GM12878 (cell line): ENCODE measurements at regions not wholly inside any gene's neighbourhood (a gene's known extent, or its start where the extent isn't known, plus 50 kb on each side); places are given as distances from the start of the nearest gene placed in this dataset.

Experiments used
- ATAC-seq: fragments of 200-7000 bp; cut with Tn5 transposase; 3 replicates; pipeline ENCODE4 v1.9.1; 2020; ENCODE audit warnings: mild to moderate bottlenecking, moderate library complexity
- BruUV-seq: library from RNA; stranded (reverse); fragments of 400-500 nt; replicated peaks from 2 replicates; lab custom pipeline; 2021; lab: Mats Ljungman, UMichigan
- CTCF ChIA-PET: fragments of 300-600 bp; sonication (Branson Sonifier 250); formaldehyde crosslinking; extraction: SDS; loops from one replicate; lab custom pipeline; 2021; ENCODE audit warnings: inconsistent platforms; lab: Yijun Ruan, JAX
- POLR2A ChIA-PET: fragments of 350-600 bp; formaldehyde crosslinking; extraction: SDS; loops from one replicate; lab custom pipeline; 2021; ENCODE audit warnings: inconsistent platforms; lab: Charles Lee
- RAD21 ChIA-PET: fragments of 300-600 bp; sonication (Branson Sonifier 250); formaldehyde crosslinking; loops from one replicate; lab custom pipeline; 2023; ENCODE audit warnings: antibody characterized with exemption; ENCODE audit not compliant: unreplicated experiment; lab: Charles Lee
- SMC1A ChIA-PET: fragments of 300-600 bp; sonication (Branson Sonifier 250); formaldehyde crosslinking; loops from one replicate; lab custom pipeline; 2023; ENCODE audit not compliant: unreplicated experiment, uncharacterized antibody; lab: Charles Lee
- DNase-seq: peaks from one replicate; pipeline ENCODE4 v3.0.0-alpha.2; 2011; ENCODE audit warnings: low read depth, low spot score
- FAIRE-seq: peaks from 3 replicates; lab custom pipeline; 2011; peaks lifted over from hg19 to GRCh38; lab: Jason Lieb, UNC
- H2AFZ ChIP-seq: 2 replicates; pipeline ENCODE4 v1.6.0; 2011; ENCODE audit warnings: low read depth, low read length, control low read depth; ENCODE audit not compliant: control insufficient read depth
- H3K27ac ChIP-seq: 2 replicates; pipeline ENCODE4 v1.5.1; 2011; ENCODE audit warnings: control low read depth; ENCODE audit not compliant: control insufficient read depth, insufficient read depth
- H3K27me3 ChIP-seq, 2 experiments: replicated peaks in 1 of 2; 2 replicates each; pipeline versions ENCODE4 v1.6.0 to v1.6.1; 2011; ENCODE audit warnings: low read length in 1 of 2; ENCODE audit not compliant: control insufficient read depth in 2 of 2, insufficient read depth in 2 of 2
- H3K36me3 ChIP-seq, 2 experiments: 2 replicates each; pipeline ENCODE4 v1.5.1; 2011; ENCODE audit warnings: low read length in 1 of 2; ENCODE audit not compliant: control insufficient read depth in 2 of 2, insufficient read depth in 2 of 2
- H3K4me1 ChIP-seq: 2 replicates; pipeline ENCODE4 v1.6.1; 2011; ENCODE audit warnings: mild to moderate bottlenecking, low read length, moderate library complexity, mixed read lengths; ENCODE audit not compliant: control insufficient read depth, insufficient read depth
- H3K4me2 ChIP-seq: 2 replicates; pipeline ENCODE4 v1.6.0; 2011; ENCODE audit warnings: control low read depth; ENCODE audit not compliant: control insufficient read depth, insufficient read depth
- H3K4me3 ChIP-seq: fragments of 200-600 bp; sonication (generic); 2 replicates; pipeline ENCODE4 v1.5.1; 2016
- H3K79me2 ChIP-seq: 2 replicates; pipeline ENCODE4 v1.6.0; 2011; ENCODE audit warnings: low read length; ENCODE audit not compliant: control insufficient read depth, insufficient read depth
- H3K9ac ChIP-seq: 2 replicates; pipeline ENCODE4 v1.8.0; 2011; ENCODE audit warnings: low read length, control low read depth, mixed read lengths; ENCODE audit not compliant: control insufficient read depth, insufficient read depth
- H3K9me3 ChIP-seq: replicated peaks from 3 replicates; pipeline ENCODE4 v1.5.1; 2011; ENCODE audit warnings: mild to moderate bottlenecking, low read length; ENCODE audit not compliant: control insufficient read depth, insufficient read depth
- H4K20me1 ChIP-seq: 2 replicates; pipeline ENCODE4 v1.6.0; 2011; ENCODE audit not compliant: control insufficient read depth, insufficient read depth
- SPI1 ChIP-seq: IDR thresholded peaks from 2 replicates; pipeline ENCODE4 v1.6.1; 2011; ENCODE audit warnings: low read depth, mild to moderate bottlenecking, low read length, moderate library complexity, borderline replicate concordance; ENCODE audit not compliant: insufficient read depth
- SREBF2 ChIP-seq: IDR thresholded peaks from 2 replicates; pipeline ENCODE4 v1.6.1; 2012; ENCODE audit warnings: mild to moderate bottlenecking, low read length
- WGBS: methylation state at CpG from one replicate; pipeline ENCODE4 v1.1.6; 2016; ENCODE audit warnings: low lambda C conversion rate; ENCODE audit not compliant: insufficient replicate concordance, insufficient coverage; ENCODE audit errors: missing lambda C conversion rate; 5-methylcytosine and 5-hydroxymethylcytosine counted together
- in situ Hi-C: fragments of 300-500 bp; cut with MboI; formaldehyde crosslinking; loops from 9 replicates; pipeline ENCODE4 v1.14.3; 2018; ENCODE audit warnings: mixed read lengths
- intact Hi-C: fragments of 100-400 bp; cut with micrococcal nuclease; formaldehyde crosslinking; loops from one replicate; pipeline ENCODE4 v1.14.2; 2022; ENCODE audit not compliant: unreplicated experiment
- TF ChIP-seq, protein P1 (sequence below): fragments of 450-650 bp; IDR thresholded peaks from 2 replicates; pipeline ENCODE4 v1.6.1; 2017; ENCODE audit warnings: borderline replicate concordance
- TF ChIP-seq, protein P2 (sequence below): fragments of 450-650 bp; IDR thresholded peaks from 2 replicates; pipeline ENCODE4 v1.6.1; 2014; ENCODE audit warnings: mild to moderate bottlenecking
- TF ChIP-seq, protein P3 (sequence below): IDR thresholded peaks from 2 replicates; pipeline ENCODE4 v1.6.1; 2011; ENCODE audit warnings: borderline replicate concordance, low read depth, mild to moderate bottlenecking, moderate library complexity, low read length; ENCODE audit not compliant: insufficient read depth, poor library complexity, severe bottlenecking
- TF ChIP-seq, protein P4 (sequence below): IDR thresholded peaks from 2 replicates; pipeline ENCODE4 v1.6.1; 2011; ENCODE audit warnings: mild to moderate bottlenecking, low read depth, low read length, moderate library complexity; ENCODE audit not compliant: insufficient replicate concordance

DNA sequence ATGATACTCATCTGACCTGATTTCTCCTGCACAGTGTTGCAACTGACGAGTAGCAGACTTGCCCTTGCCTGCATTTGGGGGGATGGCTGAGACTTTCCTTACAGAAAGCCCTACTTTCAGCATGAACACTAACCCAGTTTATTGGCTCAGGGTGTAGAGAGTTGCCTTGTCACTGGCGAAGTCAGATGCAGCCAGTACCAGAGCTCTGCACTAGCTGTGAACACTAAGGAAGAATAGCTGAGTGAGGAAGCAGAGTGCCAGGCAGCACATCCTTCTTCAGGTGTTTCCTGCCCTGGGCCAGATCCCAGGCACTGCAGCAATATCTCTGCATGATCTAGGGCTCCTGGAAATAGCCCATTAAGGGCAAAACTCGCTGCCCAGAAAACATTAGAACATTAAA lies 154.0 kb upstream of the SYNPR start (continued):
- TF ChIP-seq, protein P1, sequence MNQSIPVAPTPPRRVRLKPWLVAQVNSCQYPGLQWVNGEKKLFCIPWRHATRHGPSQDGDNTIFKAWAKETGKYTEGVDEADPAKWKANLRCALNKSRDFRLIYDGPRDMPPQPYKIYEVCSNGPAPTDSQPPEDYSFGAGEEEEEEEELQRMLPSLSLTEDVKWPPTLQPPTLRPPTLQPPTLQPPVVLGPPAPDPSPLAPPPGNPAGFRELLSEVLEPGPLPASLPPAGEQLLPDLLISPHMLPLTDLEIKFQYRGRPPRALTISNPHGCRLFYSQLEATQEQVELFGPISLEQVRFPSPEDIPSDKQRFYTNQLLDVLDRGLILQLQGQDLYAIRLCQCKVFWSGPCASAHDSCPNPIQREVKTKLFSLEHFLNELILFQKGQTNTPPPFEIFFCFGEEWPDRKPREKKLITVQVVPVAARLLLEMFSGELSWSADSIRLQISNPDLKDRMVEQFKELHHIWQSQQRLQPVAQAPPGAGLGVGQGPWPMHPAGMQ, result no peak
- no peak for TF ChIP-seq SREBF2
- TF ChIP-seq, all 136 proteins: peak for 0

DNA sequence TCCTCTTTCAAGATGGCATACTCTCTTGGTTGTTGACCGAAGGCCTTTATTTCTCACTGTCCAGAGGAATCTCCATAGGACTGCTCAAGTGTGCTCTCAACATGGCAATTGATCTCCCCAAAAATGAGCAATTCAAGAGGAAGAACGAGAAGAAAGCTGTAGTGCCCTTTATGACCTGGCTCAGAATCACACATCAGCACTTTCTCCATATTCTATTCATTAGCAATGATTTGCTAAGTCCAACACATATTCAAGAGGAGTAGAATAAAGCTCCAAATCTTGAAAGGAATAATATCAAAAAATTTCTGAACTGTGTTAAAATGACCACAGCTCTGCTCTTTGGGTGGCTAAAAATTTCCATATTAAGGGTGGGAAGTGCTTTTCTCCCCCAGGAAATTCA lies 151.6 kb upstream of the SYNPR start:
- ChIA-PET SMC1A (no interaction called here), POLR2A (no interaction called here), CTCF (no interaction called here), RAD21 (no interaction called here)
- no peak for TF ChIP-seq SPI1
- TF ChIP-seq, protein P2, sequence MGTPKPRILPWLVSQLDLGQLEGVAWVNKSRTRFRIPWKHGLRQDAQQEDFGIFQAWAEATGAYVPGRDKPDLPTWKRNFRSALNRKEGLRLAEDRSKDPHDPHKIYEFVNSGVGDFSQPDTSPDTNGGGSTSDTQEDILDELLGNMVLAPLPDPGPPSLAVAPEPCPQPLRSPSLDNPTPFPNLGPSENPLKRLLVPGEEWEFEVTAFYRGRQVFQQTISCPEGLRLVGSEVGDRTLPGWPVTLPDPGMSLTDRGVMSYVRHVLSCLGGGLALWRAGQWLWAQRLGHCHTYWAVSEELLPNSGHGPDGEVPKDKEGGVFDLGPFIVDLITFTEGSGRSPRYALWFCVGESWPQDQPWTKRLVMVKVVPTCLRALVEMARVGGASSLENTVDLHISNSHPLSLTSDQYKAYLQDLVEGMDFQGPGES, result no peak
- TF ChIP-seq, protein P3, sequence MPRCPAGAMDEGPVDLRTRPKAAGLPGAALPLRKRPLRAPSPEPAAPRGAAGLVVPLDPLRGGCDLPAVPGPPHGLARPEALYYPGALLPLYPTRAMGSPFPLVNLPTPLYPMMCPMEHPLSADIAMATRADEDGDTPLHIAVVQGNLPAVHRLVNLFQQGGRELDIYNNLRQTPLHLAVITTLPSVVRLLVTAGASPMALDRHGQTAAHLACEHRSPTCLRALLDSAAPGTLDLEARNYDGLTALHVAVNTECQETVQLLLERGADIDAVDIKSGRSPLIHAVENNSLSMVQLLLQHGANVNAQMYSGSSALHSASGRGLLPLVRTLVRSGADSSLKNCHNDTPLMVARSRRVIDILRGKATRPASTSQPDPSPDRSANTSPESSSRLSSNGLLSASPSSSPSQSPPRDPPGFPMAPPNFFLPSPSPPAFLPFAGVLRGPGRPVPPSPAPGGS, result peak; percentile 66
- TF ChIP-seq, protein P4, sequence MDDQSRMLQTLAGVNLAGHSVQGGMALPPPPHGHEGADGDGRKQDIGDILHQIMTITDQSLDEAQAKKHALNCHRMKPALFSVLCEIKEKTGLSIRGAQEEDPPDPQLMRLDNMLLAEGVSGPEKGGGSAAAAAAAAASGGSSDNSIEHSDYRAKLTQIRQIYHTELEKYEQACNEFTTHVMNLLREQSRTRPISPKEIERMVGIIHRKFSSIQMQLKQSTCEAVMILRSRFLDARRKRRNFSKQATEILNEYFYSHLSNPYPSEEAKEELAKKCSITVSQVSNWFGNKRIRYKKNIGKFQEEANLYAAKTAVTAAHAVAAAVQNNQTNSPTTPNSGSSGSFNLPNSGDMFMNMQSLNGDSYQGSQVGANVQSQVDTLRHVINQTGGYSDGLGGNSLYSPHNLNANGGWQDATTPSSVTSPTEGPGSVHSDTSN, result peak; percentile 22
- H3K36me3 ChIP-seq, result no peaks in the 10 kb centered on the region
- no peaks in the 10 kb centered on the region for H3K79me2 ChIP-seq
- H3K4me1 ChIP-seq, result no peaks in the 10 kb centered on the region
- no peak overlapping the region for H2AFZ ChIP-seq
- in situ Hi-C loops, result no loop called here
- DNase-seq (no peak), ATAC-seq (no peak), FAIRE-seq (no peak)
- no peak overlapping the region for H3K4me2 ChIP-seq
- no peaks in the 10 kb centered on the region for H4K20me1 ChIP-seq
- no peak overlapping the region for H3K27ac ChIP-seq
- no peak overlapping the region for H3K4me3 ChIP-seq
- no TSS peak for BruUV-seq
- WGBS, result 5% methylated on average over 2 of the region's 2 CpGs
- H3K9ac ChIP-seq, result no peak overlapping the region
- H3K9me3 ChIP-seq, result no peaks in the 10 kb centered on the region
- H3K27me3 ChIP-seq, result no peaks in the 10 kb centered on the region
- intact Hi-C loops, result no loop called here
